ENCODE measurements at regions not wholly inside any gene's neighbourhood (a gene's known extent, or its start where the extent isn't known, plus 50 kb on each side); places are given as distances from the start of the nearest gene placed in this dataset.

DNA sequence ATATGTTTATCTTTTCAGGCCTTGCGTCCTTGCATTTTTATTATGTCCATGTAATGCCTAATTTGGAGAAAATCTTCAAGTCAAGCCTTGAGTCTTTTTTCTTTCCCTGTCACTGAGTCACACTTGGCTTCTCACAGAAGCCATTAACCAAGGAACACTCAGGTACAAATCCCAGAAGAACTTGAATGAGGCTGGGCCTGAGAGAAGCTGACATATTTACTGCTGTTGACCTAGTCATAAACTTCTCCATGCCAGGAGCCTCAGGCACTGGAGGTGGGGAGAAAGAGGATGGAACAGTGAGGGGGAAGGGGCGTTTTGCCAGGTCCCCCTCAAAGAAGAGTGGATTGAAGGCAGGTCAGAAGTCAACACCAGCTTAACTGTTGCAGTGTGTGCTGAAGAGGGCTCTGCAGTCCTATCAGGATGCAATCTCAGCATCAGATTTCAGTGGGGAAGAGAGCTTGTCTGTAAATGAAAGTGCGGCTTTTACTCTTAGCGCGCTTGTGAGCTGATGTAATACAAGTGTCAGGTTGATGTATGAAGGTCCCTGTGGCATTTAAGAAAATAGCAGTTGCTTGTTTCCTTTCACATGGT, 526.0 kb downstream of the ETS1 start:
- Mint-ChIP-seq H3K27ac (ENCODE audit: unreplicated experiment) (no peak overlapping the region), H3K27me3 (ENCODE audit: unreplicated experiment) (peaks cover 1% of the 10 kb centered on the region), H3K36me3 (ENCODE audit: low read depth, unreplicated experiment) (no peaks in the 10 kb centered on the region), H3K9me3 (ENCODE audit: unreplicated experiment) (no peaks in the 10 kb centered on the region), H3K4me1 (ENCODE audit: unreplicated experiment) (no peaks in the 10 kb centered on the region), H3K4me3 (ENCODE audit: unreplicated experiment) (no peak overlapping the region)
- TF ChIP-seq, protein P1, sequence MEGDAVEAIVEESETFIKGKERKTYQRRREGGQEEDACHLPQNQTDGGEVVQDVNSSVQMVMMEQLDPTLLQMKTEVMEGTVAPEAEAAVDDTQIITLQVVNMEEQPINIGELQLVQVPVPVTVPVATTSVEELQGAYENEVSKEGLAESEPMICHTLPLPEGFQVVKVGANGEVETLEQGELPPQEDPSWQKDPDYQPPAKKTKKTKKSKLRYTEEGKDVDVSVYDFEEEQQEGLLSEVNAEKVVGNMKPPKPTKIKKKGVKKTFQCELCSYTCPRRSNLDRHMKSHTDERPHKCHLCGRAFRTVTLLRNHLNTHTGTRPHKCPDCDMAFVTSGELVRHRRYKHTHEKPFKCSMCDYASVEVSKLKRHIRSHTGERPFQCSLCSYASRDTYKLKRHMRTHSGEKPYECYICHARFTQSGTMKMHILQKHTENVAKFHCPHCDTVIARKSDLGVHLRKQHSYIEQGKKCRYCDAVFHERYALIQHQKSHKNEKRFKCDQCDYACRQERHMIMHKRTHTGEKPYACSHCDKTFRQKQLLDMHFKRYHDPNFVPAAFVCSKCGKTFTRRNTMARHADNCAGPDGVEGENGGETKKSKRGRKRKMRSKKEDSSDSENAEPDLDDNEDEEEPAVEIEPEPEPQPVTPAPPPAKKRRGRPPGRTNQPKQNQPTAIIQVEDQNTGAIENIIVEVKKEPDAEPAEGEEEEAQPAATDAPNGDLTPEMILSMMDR (IDR thresholded peaks at IDR 0.05; ENCODE audit: unreplicated experiment) = no peak
- no peak for DNase-seq (ENCODE audit: low spot score)

DNA sequence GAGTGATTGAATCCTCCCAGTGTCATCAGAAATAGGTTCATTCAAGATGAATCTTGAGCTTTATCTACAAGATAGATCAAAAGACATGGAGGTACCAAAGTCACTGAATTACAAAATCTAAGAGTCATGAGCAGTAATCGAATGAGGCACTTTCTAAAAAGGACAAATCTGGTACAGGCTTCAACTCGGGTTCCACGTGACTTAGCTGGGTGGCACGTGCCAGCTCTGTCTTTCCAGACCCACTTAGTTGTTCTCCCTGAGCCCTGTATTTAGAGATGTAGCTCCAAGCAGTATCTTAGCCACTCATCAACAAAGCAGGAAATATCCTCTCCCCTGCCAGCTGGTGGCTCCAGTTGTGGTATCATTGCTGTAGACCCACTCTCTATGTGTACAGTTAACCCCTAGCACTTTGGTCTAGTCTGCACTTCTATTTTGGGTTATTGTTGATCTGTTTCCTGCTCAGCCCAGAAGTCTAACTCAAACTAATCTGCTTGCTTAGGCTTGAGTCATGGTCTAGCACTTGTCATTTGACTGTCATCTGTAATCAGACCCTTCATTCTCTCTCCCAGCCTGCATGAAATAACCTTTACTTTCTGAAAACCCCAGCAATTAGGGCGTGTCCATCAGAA, 528.7 kb downstream of the ETS1 start:
- no peaks in the 10 kb centered on the region for H3K36me3 Mint-ChIP-seq (ENCODE audit: low read depth, unreplicated experiment)
- H3K27me3 Mint-ChIP-seq (ENCODE audit: unreplicated experiment) = no peaks in the 10 kb centered on the region
- H3K27ac Mint-ChIP-seq (ENCODE audit: unreplicated experiment) = no peak overlapping the region
- DNase-seq (ENCODE audit: low spot score) = no peak
- TF ChIP-seq, protein P1 (IDR thresholded peaks at IDR 0.05; ENCODE audit: unreplicated experiment) = no peak
- no peak overlapping the region for H3K4me3 Mint-ChIP-seq (ENCODE audit: unreplicated experiment)
- no peaks in the 10 kb centered on the region for H3K9me3 Mint-ChIP-seq (ENCODE audit: unreplicated experiment)
- peaks cover under 1% of the 10 kb centered on the region for H3K4me1 Mint-ChIP-seq (ENCODE audit: unreplicated experiment)

DNA sequence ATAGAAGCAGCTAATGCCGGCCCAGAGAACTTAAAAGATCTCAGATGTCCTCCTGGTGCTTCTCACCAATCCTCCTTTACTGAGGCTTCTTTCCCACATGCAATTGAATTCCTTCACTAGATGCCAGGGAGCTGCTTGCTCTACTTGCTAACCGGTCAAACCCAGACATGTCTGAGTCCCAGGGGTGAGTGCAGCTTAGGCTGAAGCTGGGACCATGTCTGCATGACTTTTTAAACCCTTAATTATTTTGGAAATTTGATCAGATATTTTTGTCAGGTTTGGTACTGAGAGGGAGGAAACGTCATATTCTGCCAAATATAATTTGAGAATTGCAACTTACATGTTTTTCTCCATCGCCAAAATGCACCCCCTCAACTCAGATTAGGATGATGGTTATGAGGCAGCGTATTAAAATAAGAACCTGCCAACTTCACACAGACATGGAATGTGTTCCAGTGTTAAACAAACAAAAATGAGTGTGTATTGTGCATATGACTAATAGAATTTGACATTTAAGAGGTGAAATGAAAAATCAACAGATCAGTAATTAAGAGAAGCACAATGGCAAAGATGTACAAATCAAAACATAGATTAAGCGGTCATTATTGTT, 529.5 kb downstream of the ETS1 start:
- TF ChIP-seq, protein P1 (IDR thresholded peaks at IDR 0.05; ENCODE audit: unreplicated experiment) = no peak
- Mint-ChIP-seq H3K27me3 (ENCODE audit: unreplicated experiment) (no peaks in the 10 kb centered on the region), H3K36me3 (ENCODE audit: low read depth, unreplicated experiment) (no peaks in the 10 kb centered on the region), H3K4me1 (ENCODE audit: unreplicated experiment) (peaks cover 8% of the 10 kb centered on the region), H3K27ac (ENCODE audit: unreplicated experiment) (no peak overlapping the region), H3K4me3 (ENCODE audit: unreplicated experiment) (no peak overlapping the region), H3K9me3 (ENCODE audit: unreplicated experiment) (no peaks in the 10 kb centered on the region)
- no peak for DNase-seq (ENCODE audit: low spot score)

DNA sequence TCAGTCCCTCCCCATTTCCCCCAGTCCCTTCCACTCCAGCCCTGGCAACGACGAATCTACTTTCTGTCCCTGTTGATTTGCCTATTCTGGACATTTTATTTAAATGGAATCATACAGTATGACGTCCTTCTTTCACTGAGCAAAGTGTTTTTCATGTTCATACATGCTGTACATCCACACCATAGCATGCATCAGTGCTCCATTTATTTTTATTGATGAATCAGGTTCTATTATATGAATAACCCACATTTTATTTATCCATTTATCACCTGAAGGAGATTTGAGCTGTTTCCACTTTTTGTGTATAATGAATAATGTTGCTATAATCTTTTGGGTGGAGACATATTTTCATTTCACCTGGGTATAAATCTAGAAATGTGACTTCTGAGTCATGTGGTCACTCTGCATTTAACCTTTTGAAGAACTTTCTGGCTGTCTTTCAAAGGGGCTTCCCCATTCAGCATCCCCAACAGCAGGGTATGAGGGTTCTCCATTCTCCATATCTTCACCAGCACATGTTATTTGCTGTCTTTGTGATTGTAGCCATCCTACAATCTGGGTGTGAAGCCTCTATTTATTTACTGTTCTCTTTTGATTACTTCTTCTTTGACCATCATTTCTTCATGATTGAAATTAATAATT, 531.7 kb downstream of the ETS1 start:
- H3K27me3 Mint-ChIP-seq (ENCODE audit: unreplicated experiment) = no peaks in the 10 kb centered on the region
- TF ChIP-seq, protein P1 (IDR thresholded peaks at IDR 0.05; ENCODE audit: unreplicated experiment) = no peak
- no peak overlapping the region for H3K4me3 Mint-ChIP-seq (ENCODE audit: unreplicated experiment)
- H3K27ac Mint-ChIP-seq (ENCODE audit: unreplicated experiment) = no peak overlapping the region
- H3K9me3 Mint-ChIP-seq (ENCODE audit: unreplicated experiment) = no peaks in the 10 kb centered on the region
- DNase-seq (ENCODE audit: low spot score) = no peak
- no peaks in the 10 kb centered on the region for H3K36me3 Mint-ChIP-seq (ENCODE audit: low read depth, unreplicated experiment)
- H3K4me1 Mint-ChIP-seq (ENCODE audit: unreplicated experiment) = peaks cover 20% of the 10 kb centered on the region
